ENCODE measurements at regions not wholly inside any gene's neighbourhood (a gene's known extent, or its start where the extent isn't known, plus 50 kb on each side); places are given as distances from the start of the nearest gene placed in this dataset.
"Not testable (repeated sequence)": the region's sequence is repeated elsewhere in the genome, so short reads cannot be mapped to it uniquely, and the experiment has no call there.

DNA sequence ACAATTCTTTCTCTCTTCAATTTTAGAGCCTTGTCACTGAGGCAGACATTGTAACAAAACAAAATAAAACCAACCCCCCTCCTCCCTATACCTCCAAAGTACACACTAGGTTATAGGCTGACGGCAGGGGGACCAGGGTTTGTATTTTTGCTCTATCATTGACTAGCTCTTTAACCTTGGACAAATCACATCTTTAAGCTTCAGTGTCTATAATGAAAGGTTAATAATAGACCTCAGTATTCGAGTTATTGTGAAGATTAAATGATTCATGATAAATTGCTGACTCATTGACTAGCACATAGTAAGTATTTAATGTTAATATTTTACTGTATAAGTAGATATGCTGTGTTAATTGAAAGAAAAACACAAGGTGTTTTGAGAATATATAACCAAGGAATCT lies 1267.6 kb upstream of the ADGRL2 start:
- H3K4me1 ChIP-seq (ENCODE audit: control insufficient read depth, insufficient read depth, low read length): peaks cover 53% of the 10 kb centered on the region
- H3K27me3 ChIP-seq (ENCODE audit: control insufficient read depth, insufficient read depth, low read length): no peaks in the 10 kb centered on the region
- H3K9me3 ChIP-seq (ENCODE audit: control insufficient read depth, insufficient read depth, low read length): no peaks in the 10 kb centered on the region
- no peaks in the 10 kb centered on the region for H3K36me3 ChIP-seq (ENCODE audit: control insufficient read depth, insufficient read depth, low read length)
- H3K27ac ChIP-seq (ENCODE audit: low read depth, low read length): peak overlapping the region; percentile 8
- H3K4me3 ChIP-seq (ENCODE audit: low read depth, low read length): no peak overlapping the region
- H3K9ac ChIP-seq (ENCODE audit: low read depth, low read length): no peak overlapping the region

DNA sequence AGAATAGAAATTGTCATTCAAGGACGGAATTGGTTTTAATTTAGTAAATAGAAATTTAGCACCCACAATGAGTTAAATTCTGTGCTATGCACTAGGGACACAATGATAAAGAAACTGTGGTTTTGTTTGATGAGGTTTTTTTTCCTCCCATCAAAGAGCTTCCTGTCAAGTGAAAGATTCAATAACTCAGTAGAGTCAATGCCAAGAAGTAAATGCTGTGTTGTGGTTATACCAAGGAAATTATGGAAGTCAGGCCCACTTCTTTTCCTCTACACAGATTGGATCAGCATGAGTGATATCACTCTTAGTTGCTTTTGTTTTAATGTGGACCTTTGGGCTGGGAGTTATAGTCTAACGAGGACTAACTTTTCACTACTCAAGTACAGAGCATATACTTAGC lies 1269.6 kb upstream of the ADGRL2 start:
- no peak overlapping the region for H3K27ac ChIP-seq (ENCODE audit: low read depth, low read length)
- H3K4me3 ChIP-seq (ENCODE audit: low read depth, low read length): no peak overlapping the region
- no peaks in the 10 kb centered on the region for H3K9me3 ChIP-seq (ENCODE audit: control insufficient read depth, insufficient read depth, low read length)

DNA sequence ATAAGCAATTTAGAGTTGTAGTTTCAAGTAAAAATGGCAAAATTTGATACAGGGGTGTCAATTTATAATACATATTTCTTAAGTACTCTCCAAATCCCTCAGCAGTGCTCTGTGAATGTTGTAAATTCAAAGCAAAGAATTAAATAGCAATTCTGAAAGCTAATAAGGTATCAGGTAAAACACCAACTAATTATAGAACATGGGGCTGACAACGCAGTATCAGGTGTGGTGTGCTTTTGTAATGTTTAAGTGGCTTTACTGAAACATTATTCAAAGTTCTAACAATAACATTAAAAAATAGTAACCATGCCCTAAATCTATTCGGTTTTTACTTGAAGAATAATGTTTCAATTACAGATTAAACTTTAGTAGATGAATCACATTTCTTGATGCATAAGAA lies 1271.2 kb upstream of the ADGRL2 start:
- Histone ChIP-seq H3K4me1 (ENCODE audit: control insufficient read depth, insufficient read depth, low read length) (peaks cover 21% of the 10 kb centered on the region), H3K27ac (ENCODE audit: low read depth, low read length) (no peak overlapping the region), H3K4me3 (ENCODE audit: low read depth, low read length) (no peak overlapping the region)

More for the DNA sequence above, 1269.6 kb upstream of the ADGRL2 start:
- Histone ChIP-seq H3K9ac (ENCODE audit: low read depth, low read length) (no peak overlapping the region), H3K4me1 (ENCODE audit: control insufficient read depth, insufficient read depth, low read length) (peaks cover 37% of the 10 kb centered on the region), H3K27me3 (ENCODE audit: control insufficient read depth, insufficient read depth, low read length) (no peaks in the 10 kb centered on the region), H3K36me3 (ENCODE audit: control insufficient read depth, insufficient read depth, low read length) (no peaks in the 10 kb centered on the region)

DNA sequence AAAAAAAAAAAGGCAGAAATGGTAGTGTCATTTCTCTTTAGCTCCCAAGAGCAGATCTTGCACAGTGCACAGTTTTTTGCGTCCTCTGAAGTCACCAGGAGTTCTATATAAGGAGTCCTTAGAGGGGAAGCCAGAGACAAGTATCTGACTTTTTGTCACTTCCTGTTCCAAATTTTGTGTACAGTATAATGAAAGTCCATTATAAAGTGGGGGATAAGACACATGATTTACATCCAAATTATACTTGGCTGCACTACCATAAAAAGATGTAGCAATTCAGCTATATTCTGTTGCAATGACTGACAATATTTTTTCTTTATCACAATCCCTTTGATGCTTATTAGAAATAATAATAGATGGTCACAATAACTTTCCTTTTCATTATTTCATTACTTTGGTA lies 1276.9 kb upstream of the ADGRL2 start:
- H3K4me1 ChIP-seq (ENCODE audit: control insufficient read depth, insufficient read depth, low read length): no peaks in the 10 kb centered on the region
- H3K9me3 ChIP-seq (ENCODE audit: control insufficient read depth, insufficient read depth, low read length): no peaks in the 10 kb centered on the region
- H3K4me3 ChIP-seq (ENCODE audit: low read depth, low read length): no peak overlapping the region
- H3K36me3 ChIP-seq (ENCODE audit: control insufficient read depth, insufficient read depth, low read length): no peaks in the 10 kb centered on the region
- H3K27me3 ChIP-seq (ENCODE audit: control insufficient read depth, insufficient read depth, low read length): no peaks in the 10 kb centered on the region
- no peak overlapping the region for H3K27ac ChIP-seq (ENCODE audit: low read depth, low read length)
- no peak overlapping the region for H3K9ac ChIP-seq (ENCODE audit: low read depth, low read length)

More for the DNA sequence above, 1271.2 kb upstream of the ADGRL2 start:
- no peak overlapping the region for H3K9ac ChIP-seq (ENCODE audit: low read depth, low read length)
- H3K9me3 ChIP-seq (ENCODE audit: control insufficient read depth, insufficient read depth, low read length): no peaks in the 10 kb centered on the region
- no peaks in the 10 kb centered on the region for H3K27me3 ChIP-seq (ENCODE audit: control insufficient read depth, insufficient read depth, low read length)
- H3K36me3 ChIP-seq (ENCODE audit: control insufficient read depth, insufficient read depth, low read length): no peaks in the 10 kb centered on the region

DNA sequence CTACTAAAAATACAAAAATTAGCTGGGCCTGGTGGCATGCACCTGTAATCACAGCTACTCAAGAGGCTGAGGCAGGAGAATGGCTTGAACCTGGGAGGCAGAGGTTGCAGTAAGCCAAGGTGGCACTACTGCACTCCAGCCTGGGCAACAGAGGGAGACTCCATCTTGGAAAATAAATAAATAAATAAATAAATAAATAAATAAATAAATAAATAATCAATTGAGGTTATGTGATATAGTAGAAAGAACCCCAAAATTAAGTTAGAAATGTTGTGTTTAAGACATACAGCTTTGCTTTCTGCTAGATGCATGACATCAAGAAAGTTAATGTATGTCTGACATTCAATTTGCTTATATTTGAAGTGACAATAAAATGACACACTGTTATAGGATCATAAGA lies 1277.7 kb upstream of the ADGRL2 start:
- not testable (repeated sequence) for H3K27me3 ChIP-seq (ENCODE audit: control insufficient read depth, insufficient read depth, low read length); H3K4me3 ChIP-seq (ENCODE audit: low read depth, low read length); H3K27ac ChIP-seq (ENCODE audit: low read depth, low read length); H3K9ac ChIP-seq (ENCODE audit: low read depth, low read length); H3K4me1 ChIP-seq (ENCODE audit: control insufficient read depth, insufficient read depth, low read length); H3K36me3 ChIP-seq (ENCODE audit: control insufficient read depth, insufficient read depth, low read length); H3K9me3 ChIP-seq (ENCODE audit: control insufficient read depth, insufficient read depth, low read length)

DNA sequence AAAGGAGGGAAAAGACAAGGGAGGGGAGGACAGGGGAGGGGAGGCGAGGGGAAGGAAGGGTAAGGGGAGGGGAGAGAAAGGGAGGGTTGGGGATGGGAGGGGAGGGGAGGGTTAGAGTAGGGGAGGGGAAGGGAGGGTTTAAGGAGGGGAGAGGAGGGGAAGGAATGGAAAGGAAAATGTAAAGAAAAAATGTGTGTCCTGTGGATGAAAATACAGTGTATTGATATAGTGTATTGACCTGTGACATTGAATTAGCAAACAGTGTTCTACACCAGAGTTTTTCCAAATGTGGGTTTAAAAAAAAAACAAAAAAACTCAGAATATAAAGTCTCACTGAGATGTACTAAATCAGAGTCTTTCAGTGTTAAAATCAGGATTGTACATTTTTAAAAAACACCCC lies 1279.8 kb upstream of the ADGRL2 start:
- H3K4me1 ChIP-seq (ENCODE audit: control insufficient read depth, insufficient read depth, low read length): no peaks in the 10 kb centered on the region
- H3K27ac ChIP-seq (ENCODE audit: low read depth, low read length): no peak overlapping the region
- H3K9me3 ChIP-seq (ENCODE audit: control insufficient read depth, insufficient read depth, low read length): no peaks in the 10 kb centered on the region
- H3K27me3 ChIP-seq (ENCODE audit: control insufficient read depth, insufficient read depth, low read length): no peaks in the 10 kb centered on the region
- H3K4me3 ChIP-seq (ENCODE audit: low read depth, low read length): no peak overlapping the region
- H3K36me3 ChIP-seq (ENCODE audit: control insufficient read depth, insufficient read depth, low read length): no peaks in the 10 kb centered on the region
- no peak overlapping the region for H3K9ac ChIP-seq (ENCODE audit: low read depth, low read length)

DNA sequence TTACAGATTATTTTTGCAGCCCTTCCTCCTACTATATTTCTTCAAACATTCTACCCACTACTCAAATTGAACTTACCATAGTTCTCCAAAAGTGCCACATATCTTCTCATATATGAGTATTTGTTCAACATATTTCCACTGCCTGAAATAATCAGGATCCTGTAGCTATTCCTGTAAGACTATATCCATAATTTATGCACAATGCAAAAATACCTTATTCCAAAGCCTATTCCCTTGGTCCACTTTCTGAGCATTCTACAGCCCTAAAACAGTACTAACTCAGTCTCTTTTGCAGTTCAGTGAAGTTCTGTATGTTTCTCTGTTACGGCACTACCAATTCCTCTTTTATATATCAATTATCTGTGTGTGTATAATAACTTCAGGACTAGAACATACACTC lies 1283.7 kb upstream of the ADGRL2 start:
- Histone ChIP-seq H3K4me1 (ENCODE audit: control insufficient read depth, insufficient read depth, low read length) (no peaks in the 10 kb centered on the region), H3K9me3 (ENCODE audit: control insufficient read depth, insufficient read depth, low read length) (no peaks in the 10 kb centered on the region), H3K4me3 (ENCODE audit: low read depth, low read length) (no peak overlapping the region), H3K36me3 (ENCODE audit: control insufficient read depth, insufficient read depth, low read length) (no peaks in the 10 kb centered on the region), H3K9ac (ENCODE audit: low read depth, low read length) (no peak overlapping the region), H3K27me3 (ENCODE audit: control insufficient read depth, insufficient read depth, low read length) (no peaks in the 10 kb centered on the region), H3K27ac (ENCODE audit: low read depth, low read length) (no peak overlapping the region)

DNA sequence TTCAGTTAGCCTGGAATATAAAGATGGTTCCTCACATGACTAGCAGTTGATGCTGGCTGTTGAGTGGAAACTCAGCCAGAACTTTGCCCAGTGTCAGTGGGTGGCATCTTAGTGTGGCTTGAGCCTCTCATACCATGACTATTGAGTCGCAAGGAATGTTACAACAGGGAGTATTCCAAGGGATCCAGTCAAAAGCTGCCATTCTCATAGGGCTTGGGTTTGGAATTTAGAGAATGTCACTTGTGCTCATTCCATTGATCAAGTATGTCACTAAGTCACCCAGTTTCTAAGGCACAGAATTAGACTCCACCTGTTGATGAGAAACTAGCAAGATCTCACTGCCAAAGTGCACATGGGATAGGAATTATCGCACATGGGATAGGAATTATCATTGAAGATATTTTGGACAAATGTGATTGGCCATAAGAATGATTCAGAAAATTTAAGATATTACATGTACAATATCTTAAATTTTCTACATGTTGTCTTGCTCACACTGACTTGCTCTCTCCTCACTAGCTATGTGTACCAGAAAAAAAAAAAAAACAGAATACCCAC lies 1290.7 kb upstream of the ADGRL2 start:
- H3K4me3 ChIP-seq (ENCODE audit: low read depth, low read length): no peak overlapping the region
- no peak overlapping the region for H3K27ac ChIP-seq (ENCODE audit: low read depth, low read length)
- H3K9ac ChIP-seq (ENCODE audit: low read depth, low read length): no peak overlapping the region
- H3K4me1 ChIP-seq (ENCODE audit: control insufficient read depth, insufficient read depth, low read length): peaks cover 10% of the 10 kb centered on the region
- no peaks in the 10 kb centered on the region for H3K9me3 ChIP-seq (ENCODE audit: control insufficient read depth, insufficient read depth, low read length)
- no peaks in the 10 kb centered on the region for H3K36me3 ChIP-seq (ENCODE audit: control insufficient read depth, insufficient read depth, low read length)
- H3K27me3 ChIP-seq (ENCODE audit: control insufficient read depth, insufficient read depth, low read length): no peaks in the 10 kb centered on the region

DNA sequence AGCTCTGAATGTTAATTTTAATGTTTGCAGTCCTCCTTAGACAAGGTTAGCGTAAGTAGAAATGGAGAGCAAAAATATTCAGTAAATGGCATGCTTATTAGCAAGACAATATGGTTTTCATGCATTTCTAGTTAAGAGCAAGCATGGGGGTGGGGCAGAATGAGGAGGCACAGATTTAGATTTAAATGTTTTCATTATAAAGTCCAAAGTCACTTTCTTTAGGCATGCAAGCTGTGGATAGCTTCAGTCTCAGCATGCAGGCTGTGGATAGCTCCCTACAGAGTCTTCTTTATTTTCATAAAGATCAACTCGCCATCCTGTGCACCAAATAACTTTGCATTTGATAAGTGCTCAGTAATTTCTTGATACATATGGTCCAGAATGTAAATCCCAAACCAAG lies 1294.5 kb upstream of the ADGRL2 start:
- H3K27ac ChIP-seq (ENCODE audit: low read depth, low read length): no peak overlapping the region
- H3K9ac ChIP-seq (ENCODE audit: low read depth, low read length): no peak overlapping the region
- peaks cover 10% of the 10 kb centered on the region for H3K4me1 ChIP-seq (ENCODE audit: control insufficient read depth, insufficient read depth, low read length)
- H3K4me3 ChIP-seq (ENCODE audit: low read depth, low read length): no peak overlapping the region
- no peaks in the 10 kb centered on the region for H3K36me3 ChIP-seq (ENCODE audit: control insufficient read depth, insufficient read depth, low read length)
- no peaks in the 10 kb centered on the region for H3K27me3 ChIP-seq (ENCODE audit: control insufficient read depth, insufficient read depth, low read length)
- no peaks in the 10 kb centered on the region for H3K9me3 ChIP-seq (ENCODE audit: control insufficient read depth, insufficient read depth, low read length)

DNA sequence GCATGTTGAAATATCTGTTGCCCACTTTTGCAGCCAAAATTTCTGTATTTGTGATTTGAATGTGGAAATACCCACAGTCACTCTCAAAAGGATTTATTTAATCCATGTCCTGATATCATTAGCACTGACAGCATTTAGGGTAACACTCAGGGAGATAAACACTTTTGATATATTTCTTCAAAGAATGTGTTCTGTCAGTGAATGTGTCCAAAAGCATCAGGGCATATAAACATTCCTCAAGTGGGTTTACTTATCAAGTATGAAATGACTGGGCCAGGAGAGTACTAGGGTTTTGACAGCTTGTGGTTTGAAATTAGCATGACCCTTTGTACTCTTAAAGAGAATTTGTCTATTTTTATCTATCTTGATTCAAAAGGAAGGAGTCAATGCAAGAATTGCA lies 1302.1 kb upstream of the ADGRL2 start:
- H3K9ac ChIP-seq (ENCODE audit: low read depth, low read length): no peak overlapping the region
- H3K27me3 ChIP-seq (ENCODE audit: control insufficient read depth, insufficient read depth, low read length): no peaks in the 10 kb centered on the region
- H3K4me3 ChIP-seq (ENCODE audit: low read depth, low read length): no peak overlapping the region
- no peaks in the 10 kb centered on the region for H3K36me3 ChIP-seq (ENCODE audit: control insufficient read depth, insufficient read depth, low read length)
- H3K4me1 ChIP-seq (ENCODE audit: control insufficient read depth, insufficient read depth, low read length): no peaks in the 10 kb centered on the region
- no peaks in the 10 kb centered on the region for H3K9me3 ChIP-seq (ENCODE audit: control insufficient read depth, insufficient read depth, low read length)
- no peak overlapping the region for H3K27ac ChIP-seq (ENCODE audit: low read depth, low read length)

DNA sequence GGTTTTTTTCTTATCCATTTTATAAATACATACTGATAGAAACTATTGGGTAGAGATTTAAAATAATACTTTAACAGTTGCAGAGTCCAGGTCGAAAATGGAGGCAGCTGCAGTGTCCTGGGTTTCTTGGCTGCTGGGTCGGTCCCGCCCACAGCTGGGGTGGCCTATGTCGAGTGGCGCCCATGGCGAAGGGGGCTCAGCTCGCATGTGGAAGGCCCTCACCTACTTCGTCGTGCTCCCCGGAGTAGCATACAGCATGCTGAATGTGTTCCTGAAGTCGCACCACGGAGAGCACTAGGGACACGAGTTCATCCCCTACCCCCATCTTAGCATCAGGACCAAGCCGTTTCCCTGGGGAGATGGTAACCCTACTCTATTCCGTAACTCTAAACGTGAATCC lies 1304.9 kb upstream of the ADGRL2 start:
- Histone ChIP-seq H3K4me3 (ENCODE audit: low read depth, low read length) (no peak overlapping the region), H3K9me3 (ENCODE audit: control insufficient read depth, insufficient read depth, low read length) (no peaks in the 10 kb centered on the region), H3K4me1 (ENCODE audit: control insufficient read depth, insufficient read depth, low read length) (no peaks in the 10 kb centered on the region), H3K9ac (ENCODE audit: low read depth, low read length) (no peak overlapping the region), H3K36me3 (ENCODE audit: control insufficient read depth, insufficient read depth, low read length) (no peaks in the 10 kb centered on the region), H3K27ac (ENCODE audit: low read depth, low read length) (no peak overlapping the region), H3K27me3 (ENCODE audit: control insufficient read depth, insufficient read depth, low read length) (no peaks in the 10 kb centered on the region)

DNA sequence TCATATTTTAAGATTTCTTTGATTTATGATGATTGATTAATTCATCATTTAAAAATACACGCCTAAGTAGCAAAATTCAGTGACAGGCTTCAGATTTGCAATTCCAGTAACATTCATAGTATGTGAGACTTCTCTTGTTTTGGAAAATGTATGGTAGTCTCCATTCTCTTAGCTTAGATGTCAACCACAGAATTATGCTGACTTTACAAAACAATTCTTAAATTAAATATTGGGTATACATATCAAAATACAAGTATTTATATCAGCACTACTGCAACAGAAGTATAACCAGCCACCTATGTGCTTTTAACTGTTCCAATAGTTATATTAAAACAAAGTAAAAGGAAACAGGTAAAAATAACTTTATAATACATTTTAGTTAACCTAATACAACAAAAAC lies 1328.6 kb upstream of the ADGRL2 start:
- H3K36me3 ChIP-seq (ENCODE audit: control insufficient read depth, insufficient read depth, low read length): no peaks in the 10 kb centered on the region
- no peaks in the 10 kb centered on the region for H3K4me1 ChIP-seq (ENCODE audit: control insufficient read depth, insufficient read depth, low read length)
- no peaks in the 10 kb centered on the region for H3K27me3 ChIP-seq (ENCODE audit: control insufficient read depth, insufficient read depth, low read length)
- H3K4me3 ChIP-seq (ENCODE audit: low read depth, low read length): no peak overlapping the region
- no peaks in the 10 kb centered on the region for H3K9me3 ChIP-seq (ENCODE audit: control insufficient read depth, insufficient read depth, low read length)
- H3K9ac ChIP-seq (ENCODE audit: low read depth, low read length): no peak overlapping the region
- H3K27ac ChIP-seq (ENCODE audit: low read depth, low read length): no peak overlapping the region

All from HUES48 (cell line).